HG02852 (cell line): ENCODE measurements at regions not wholly inside any gene's neighbourhood (a gene's known extent, or its start where the extent isn't known, plus 50 kb on each side); places are given as distances from the start of the nearest gene placed in this dataset.
A peak's percentile ranks its signal among the peaks of the same experiment; 100 is the strongest.

Source experiments
- ATAC-seq: cut with Tn5 transposase; IDR thresholded peaks from one replicate; pipeline ENCODE4 v1.9.1; 2021; ENCODE audit warnings: mild to moderate bottlenecking, moderate library complexity; ENCODE audit not compliant: unreplicated experiment

- ATAC-seq = no peak
Observed at GRCh38 chr11:16685914-16686313, 52.5 kb upstream of the C11orf58 start.

- no peak for ATAC-seq
Observed at GRCh38 chr11:16678466-16679116, 59.9 kb upstream of the C11orf58 start.

GRCh38 chr11:16669799-16670415 is 68.5 kb upstream of the C11orf58 start:
- no peak for ATAC-seq

GRCh38 chr11:16632295-16633200 is 105.9 kb upstream of the C11orf58 start:
- ATAC-seq = peak; percentile 47

GRCh38 chr11:16630651-16631050 is 107.8 kb upstream of the C11orf58 start:
- ATAC-seq = no peak

- ATAC-seq = no peak
Observed at GRCh38 chr11:16618431-16618830, 120.0 kb upstream of the C11orf58 start.

- no peak for ATAC-seq
Observed at GRCh38 chr11:16615480-16615879, 123.0 kb upstream of the C11orf58 start.

GRCh38 chr11:16613512-16614381 is 124.7 kb upstream of the C11orf58 start:
- peak; percentile 99 for ATAC-seq

GRCh38 chr11:16613262-16613511 is 125.3 kb upstream of the C11orf58 start:
- no peak for ATAC-seq

- ATAC-seq = no peak
Observed at GRCh38 chr11:16612566-16613261, 125.7 kb upstream of the C11orf58 start.

- ATAC-seq = no peak
Observed at GRCh38 chr11:16611926-16612565, 126.4 kb upstream of the C11orf58 start.

- ATAC-seq = no peak
Observed at GRCh38 chr11:16611401-16611921, 127.0 kb upstream of the C11orf58 start.

- ATAC-seq = no peak
Observed at GRCh38 chr11:16610738-16611388, 127.6 kb upstream of the C11orf58 start.

GRCh38 chr11:16610213-16610737 is 128.2 kb upstream of the C11orf58 start:
- no peak for ATAC-seq

- no peak for ATAC-seq
Observed at GRCh38 chr11:16609769-16610168, 128.7 kb upstream of the C11orf58 start.

- ATAC-seq = no peak
Observed at GRCh38 chr11:16607675-16608644, 130.5 kb upstream of the C11orf58 start.

- ATAC-seq = no peak
Observed at GRCh38 chr11:16606784-16607674, 131.4 kb upstream of the C11orf58 start.
